A673 (cell line): ENCODE measurements at regions not wholly inside any gene's neighbourhood (a gene's known extent, or its start where the extent isn't known, plus 50 kb on each side); places are given as distances from the start of the nearest gene placed in this dataset.
A peak's percentile ranks its signal among the peaks of the same experiment; 100 is the strongest.
"Not testable (repeated sequence)": the region's sequence is repeated elsewhere in the genome, so short reads cannot be mapped to it uniquely, and the experiment has no call there.

Source experiments
- BruUV-seq: library from RNA; stranded (reverse); fragments of 400-500 nt; replicated peaks from 2 replicates; lab custom pipeline; 2021; lab: Mats Ljungman, UMichigan
- CTCF ChIA-PET: fragments of 300-600 bp; sonication (Branson Sonifier 250); formaldehyde crosslinking; loops from one replicate; lab custom pipeline; 2022; ENCODE audit warnings: antibody characterized with exemption; lab: Charles Lee
- POLR2A ChIA-PET: fragments of 300-600 bp; sonication (Branson Sonifier 250); formaldehyde crosslinking; loops from one replicate; lab custom pipeline; 2022; ENCODE audit warnings: antibody characterized with exemption; ENCODE audit not compliant: low non-redundant PET; lab: Charles Lee
- DNase-seq: peaks from one replicate; pipeline ENCODE4 v3.0.0-alpha.2; 2015; ENCODE audit warnings: low spot score
- H3K27ac ChIP-seq: fragments of 200-600 bp; sonication (generic); 2 replicates; pipeline ENCODE4 v1.5.1; 2016; ENCODE audit warnings: mixed run types, low read depth, mild to moderate bottlenecking, mixed read lengths, antibody characterized with exemption, low read length; ENCODE audit not compliant: poor library complexity, severe bottlenecking
- H3K27me3 ChIP-seq: fragments of 200-600 bp; sonication (generic); replicated peaks from 2 replicates; pipeline ENCODE4 v1.6.1; 2017; ENCODE audit warnings: mixed run types, low read depth, mild to moderate bottlenecking, mixed read lengths, antibody characterized with exemption, low read length; ENCODE audit not compliant: insufficient read depth, poor library complexity
- H3K36me3 ChIP-seq: fragments of 200-600 bp; sonication (generic); 2 replicates; pipeline ENCODE4 v1.6.1; 2016; ENCODE audit warnings: mixed run types, mild to moderate bottlenecking, mixed read lengths, antibody characterized with exemption, low read length; ENCODE audit not compliant: insufficient read depth, poor library complexity, severe bottlenecking
- H3K4me1 ChIP-seq: fragments of 200-600 bp; sonication (generic); 2 replicates; pipeline ENCODE4 v1.6.1; 2017; ENCODE audit warnings: mixed run types, mild to moderate bottlenecking, mixed read lengths, antibody characterized with exemption, low read length; ENCODE audit not compliant: insufficient read depth, poor library complexity, severe bottlenecking
- H3K4me3 ChIP-seq: fragments of 200-600 bp; sonication (generic); 2 replicates; pipeline ENCODE4 v1.5.1; 2016; ENCODE audit warnings: low read depth, mixed run types, mild to moderate bottlenecking, mixed read lengths, low read length; ENCODE audit not compliant: poor library complexity, severe bottlenecking
- H3K9me3 ChIP-seq: fragments of 200-600 bp; sonication (generic); 2 replicates; pipeline ENCODE4 v1.6.1; 2016; ENCODE audit warnings: mixed run types, low read depth, mild to moderate bottlenecking, mixed read lengths, antibody characterized with exemption, low read length; ENCODE audit not compliant: poor library complexity, severe bottlenecking
- CTCF ChIP-seq: fragments of 300-800, 200-600 bp; sonication (generic); conservative IDR thresholded peaks from 2 replicates; pipeline ENCODE4 v1.5.1; 2017; ENCODE audit warnings: low read depth, mild to moderate bottlenecking, antibody characterized with exemption, low read length, moderate library complexity, mixed read lengths
- EZH2 ChIP-seq: fragments of 200-600 bp; sonication (generic); IDR thresholded peaks from 2 replicates; pipeline ENCODE4 v1.6.1; 2017; ENCODE audit warnings: borderline replicate concordance, low read depth, mild to moderate bottlenecking, mixed read lengths, antibody characterized with exemption, low read length; ENCODE audit not compliant: poor library complexity, severe bottlenecking
- intact Hi-C: fragments of 100-400 bp; cut with micrococcal nuclease; formaldehyde crosslinking; loops from one replicate; pipeline ENCODE4 v1.10.0; 2022; ENCODE audit not compliant: unreplicated experiment

GRCh38 chr6:112682071-112682470 is 334.9 kb downstream of the RFPL4B start:
- intact Hi-C loops, result no loop called here
- ChIA-PET CTCF (no interaction called here), POLR2A (no interaction called here)
- no peaks in the 10 kb centered on the region for H3K9me3 ChIP-seq
- no peak overlapping the region for H3K27ac ChIP-seq
- H3K4me3 ChIP-seq, result no peak overlapping the region
- H3K4me1 ChIP-seq, result peaks cover 5% of the 10 kb centered on the region
- no TSS peak for BruUV-seq
- no peaks in the 10 kb centered on the region for H3K36me3 ChIP-seq
- DNase-seq, result no peak
- TF ChIP-seq CTCF (no peak), EZH2 (no peak)
- H3K27me3 ChIP-seq, result no peaks in the 10 kb centered on the region

GRCh38 chr6:112683106-112683505 is 336.0 kb downstream of the RFPL4B start:
- POLR2A ChIA-PET, result no interaction called here
- BruUV-seq, result no TSS peak

GRCh38 chr6:112683926-112684325 is 336.8 kb downstream of the RFPL4B start:
- Histone ChIP-seq H3K27ac (no peak overlapping the region), H3K4me3 (no peak overlapping the region), H3K4me1 (peaks cover 5% of the 10 kb centered on the region), H3K9me3 (no peaks in the 10 kb centered on the region), H3K36me3 (no peaks in the 10 kb centered on the region), H3K27me3 (no peaks in the 10 kb centered on the region)
- DNase-seq, result peak; percentile 43
- intact Hi-C loops, result no loop called here
- ChIA-PET CTCF (no interaction called here), POLR2A (no interaction called here)
- no peak for TF ChIP-seq CTCF
- TF ChIP-seq EZH2, result no peak
- BruUV-seq, result no TSS peak

More at GRCh38 chr6:112683106-112683505, 336.0 kb downstream of the RFPL4B start:
- CTCF ChIA-PET, result no interaction called here
- no peak for DNase-seq
- intact Hi-C loops, result no loop called here
- peaks cover 5% of the 10 kb centered on the region for H3K4me1 ChIP-seq
- H3K4me3 ChIP-seq, result no peak overlapping the region
- H3K27ac ChIP-seq, result no peak overlapping the region
- TF ChIP-seq EZH2 (no peak), CTCF (no peak)
- no peaks in the 10 kb centered on the region for H3K27me3 ChIP-seq
- H3K36me3 ChIP-seq, result no peaks in the 10 kb centered on the region
- no peaks in the 10 kb centered on the region for H3K9me3 ChIP-seq

- H3K27ac ChIP-seq, result not testable (repeated sequence)
These were observed 338.5 kb downstream of the RFPL4B start for GRCh38 chr6:112685521-112686220.

GRCh38 chr6:112688487-112689165 is 341.5 kb downstream of the RFPL4B start:
- DNase-seq, BruUV-seq, H3K36me3 ChIP-seq, intact Hi-C loops, H3K27ac ChIP-seq, POLR2A ChIA-PET, H3K4me3 ChIP-seq, H3K9me3 ChIP-seq, H3K27me3 ChIP-seq, CTCF ChIA-PET: not testable (repeated sequence)
- peaks cover 31% of the 10 kb centered on the region for H3K4me1 ChIP-seq

More at GRCh38 chr6:112685521-112686220, 338.5 kb downstream of the RFPL4B start:
- POLR2A ChIA-PET, DNase-seq, BruUV-seq, intact Hi-C loops, H3K27me3 ChIP-seq, H3K36me3 ChIP-seq, H3K9me3 ChIP-seq, H3K4me3 ChIP-seq, CTCF ChIA-PET: not testable (repeated sequence)
- peaks cover 14% of the 10 kb centered on the region for H3K4me1 ChIP-seq
